NCI-H446 treated with DMSO at 0.1 percent for 48 hours (cell line): ENCODE measurements at regions not wholly inside any gene's neighbourhood (a gene's known extent, or its start where the extent isn't known, plus 50 kb on each side); places are given as distances from the start of the nearest gene placed in this dataset.
"Not testable (repeated sequence)": the region's sequence is repeated elsewhere in the genome, so short reads cannot be mapped to it uniquely, and the experiment has no call there.

Source experiments
- DNase-seq: peaks from one replicate; lab custom pipeline; 2025; lab: John Stamatoyannopoulos, UW

- DNase-seq: not testable (repeated sequence)
Observed at GRCh38 chr1:83472066-83472465, 526.9 kb downstream of the TTLL7 start.

- not testable (repeated sequence) for DNase-seq
Observed at GRCh38 chr1:83471272-83471671, 527.7 kb downstream of the TTLL7 start.

- not testable (repeated sequence) for DNase-seq
Observed at GRCh38 chr1:83468336-83468735, 530.6 kb downstream of the TTLL7 start.

- not testable (repeated sequence) for DNase-seq
Observed at GRCh38 chr1:83457735-83458248, 541.1 kb downstream of the TTLL7 start.

GRCh38 chr1:83457281-83457680 lies 541.7 kb downstream of the TTLL7 start:
- not testable (repeated sequence) for DNase-seq

GRCh38 chr1:83455753-83456152 lies 543.2 kb downstream of the TTLL7 start:
- DNase-seq: not testable (repeated sequence)

GRCh38 chr1:83445873-83446272 lies 553.1 kb downstream of the TTLL7 start:
- not testable (repeated sequence) for DNase-seq

GRCh38 chr1:83442412-83442811 lies 556.5 kb downstream of the TTLL7 start:
- DNase-seq: not testable (repeated sequence)

- not testable (repeated sequence) for DNase-seq
Observed at GRCh38 chr1:83440586-83440985, 558.3 kb downstream of the TTLL7 start.

- not testable (repeated sequence) for DNase-seq
Observed at GRCh38 chr1:83440021-83440420, 558.9 kb downstream of the TTLL7 start.

GRCh38 chr1:83438316-83438715 lies 560.6 kb downstream of the TTLL7 start:
- not testable (repeated sequence) for DNase-seq

GRCh38 chr1:83435336-83435735 lies 563.6 kb downstream of the TTLL7 start:
- DNase-seq: not testable (repeated sequence)

- not testable (repeated sequence) for DNase-seq
Observed at GRCh38 chr1:83427566-83427965, 571.4 kb downstream of the TTLL7 start.

GRCh38 chr1:83423382-83423781 lies 575.5 kb downstream of the TTLL7 start:
- not testable (repeated sequence) for DNase-seq

- DNase-seq: no peak
Observed at GRCh38 chr1:83418558-83418957, 580.4 kb downstream of the TTLL7 start.

GRCh38 chr1:83413839-83414107 lies 585.2 kb downstream of the TTLL7 start:
- DNase-seq: not testable (repeated sequence)

- not testable (repeated sequence) for DNase-seq
Observed at GRCh38 chr1:83410746-83411413, 588.1 kb downstream of the TTLL7 start.

GRCh38 chr1:83406693-83407371 lies 592.1 kb downstream of the TTLL7 start:
- not testable (repeated sequence) for DNase-seq

- not testable (repeated sequence) for DNase-seq
Observed at GRCh38 chr1:83405789-83406188, 593.1 kb downstream of the TTLL7 start.

GRCh38 chr1:83403500-83403899 lies 595.4 kb downstream of the TTLL7 start:
- DNase-seq: not testable (repeated sequence)

GRCh38 chr1:83401146-83401545 lies 597.8 kb downstream of the TTLL7 start:
- not testable (repeated sequence) for DNase-seq

GRCh38 chr1:83400173-83400572 lies 598.8 kb downstream of the TTLL7 start:
- DNase-seq: not testable (repeated sequence)

- not testable (repeated sequence) for DNase-seq
Observed at GRCh38 chr1:83398125-83398524, 600.8 kb downstream of the TTLL7 start.
